ENCODE measurements at regions not wholly inside any gene's neighbourhood (a gene's known extent, or its start where the extent isn't known, plus 50 kb on each side); places are given as distances from the start of the nearest gene placed in this dataset.

GRCh38 chr1:83775977-83776603 lies 222.8 kb downstream of the TTLL7 start:
- intact Hi-C loops (cut with DNase I): no loop called here
- no peak for FAIRE-seq

DNA sequence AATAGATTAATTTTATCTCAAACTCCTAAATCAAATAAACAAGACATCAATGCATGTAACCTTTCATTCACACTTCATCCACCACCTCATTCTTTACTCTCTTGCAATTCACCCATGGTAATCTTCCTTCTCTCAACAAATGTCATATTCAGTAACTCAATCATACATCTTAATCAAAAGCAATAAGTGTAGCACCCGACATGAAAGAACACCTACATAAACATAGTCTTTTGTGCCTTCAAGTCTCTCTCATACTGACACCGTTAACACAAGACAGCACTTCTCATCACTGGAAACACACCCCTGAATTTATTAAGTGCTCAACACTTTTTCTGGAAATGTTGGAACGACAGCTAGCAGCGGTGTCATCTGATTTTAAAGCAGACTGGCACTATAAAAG lies 225.9 kb downstream of the TTLL7 start:
- 77 to 82% methylated on average over 4 of the region's 4 CpGs for WGBS, 2 donors
- Histone ChIP-seq H3K9me3 (no peaks in the 10 kb centered on the region), H3K27me3 (no peaks in the 10 kb centered on the region), H3K4me3 (no peak overlapping the region), H3K27ac (no peak overlapping the region), H3K4me1 (peaks cover 0 to 16% (median 3%) of the 10 kb centered on the region in 3 donors), H3K36me3 (no peaks in the 10 kb centered on the region)
- ATAC-seq (no peak), DNase-seq (no peak), FAIRE-seq (no peak)
- intact Hi-C loops (cut with DNase I): no loop called here
- TF ChIP-seq, protein P1, sequence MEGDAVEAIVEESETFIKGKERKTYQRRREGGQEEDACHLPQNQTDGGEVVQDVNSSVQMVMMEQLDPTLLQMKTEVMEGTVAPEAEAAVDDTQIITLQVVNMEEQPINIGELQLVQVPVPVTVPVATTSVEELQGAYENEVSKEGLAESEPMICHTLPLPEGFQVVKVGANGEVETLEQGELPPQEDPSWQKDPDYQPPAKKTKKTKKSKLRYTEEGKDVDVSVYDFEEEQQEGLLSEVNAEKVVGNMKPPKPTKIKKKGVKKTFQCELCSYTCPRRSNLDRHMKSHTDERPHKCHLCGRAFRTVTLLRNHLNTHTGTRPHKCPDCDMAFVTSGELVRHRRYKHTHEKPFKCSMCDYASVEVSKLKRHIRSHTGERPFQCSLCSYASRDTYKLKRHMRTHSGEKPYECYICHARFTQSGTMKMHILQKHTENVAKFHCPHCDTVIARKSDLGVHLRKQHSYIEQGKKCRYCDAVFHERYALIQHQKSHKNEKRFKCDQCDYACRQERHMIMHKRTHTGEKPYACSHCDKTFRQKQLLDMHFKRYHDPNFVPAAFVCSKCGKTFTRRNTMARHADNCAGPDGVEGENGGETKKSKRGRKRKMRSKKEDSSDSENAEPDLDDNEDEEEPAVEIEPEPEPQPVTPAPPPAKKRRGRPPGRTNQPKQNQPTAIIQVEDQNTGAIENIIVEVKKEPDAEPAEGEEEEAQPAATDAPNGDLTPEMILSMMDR (IDR thresholded peaks at IDR 0.05): no peak

More at GRCh38 chr1:83775977-83776603, 222.8 kb downstream of the TTLL7 start:
- WGBS, 2 donors: 94 to 97% methylated on average over 1 of the region's 1 CpG
- H3K36me3 ChIP-seq: no peaks in the 10 kb centered on the region
- H3K4me3 ChIP-seq: no peak overlapping the region
- H3K4me1 ChIP-seq: no peaks in the 10 kb centered on the region
- H3K27ac ChIP-seq: no peak overlapping the region
- no peak for ATAC-seq
- TF ChIP-seq, protein P1 (IDR thresholded peaks at IDR 0.05): no peak
- no peak for DNase-seq
- no peaks in the 10 kb centered on the region for H3K27me3 ChIP-seq
- no peaks in the 10 kb centered on the region for H3K9me3 ChIP-seq

DNA sequence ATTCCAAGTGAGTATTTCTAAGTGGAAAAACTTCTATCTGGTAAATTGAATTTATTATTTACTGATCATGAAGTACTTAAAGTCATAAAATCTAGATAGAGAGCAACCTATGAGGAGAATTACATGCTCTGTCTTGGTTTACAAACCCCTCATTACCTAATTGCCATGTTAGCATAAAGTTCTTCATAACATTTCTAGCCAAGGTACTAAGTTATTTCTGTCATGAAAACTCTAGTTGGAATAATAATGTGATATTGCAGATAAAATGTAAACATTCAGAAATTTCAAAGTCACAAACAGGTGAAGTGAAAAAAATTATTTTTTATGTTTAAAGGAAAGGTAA lies 228.6 kb downstream of the TTLL7 start:
- no peak overlapping the region for H3K4me3 ChIP-seq
- no peaks in the 10 kb centered on the region for H3K9me3 ChIP-seq
- no peak for DNase-seq
- no peaks in the 10 kb centered on the region for H3K27me3 ChIP-seq
- TF ChIP-seq, protein P1 (IDR thresholded peaks at IDR 0.05): no peak
- no peak for FAIRE-seq
- no peaks in the 10 kb centered on the region for H3K36me3 ChIP-seq
- intact Hi-C loops (cut with DNase I): no loop called here
- H3K4me1 ChIP-seq: peaks cover 6 to 26% (median 14%) of the 10 kb centered on the region in 3 donors
- no peak for ATAC-seq
- no peak overlapping the region for H3K27ac ChIP-seq

DNA sequence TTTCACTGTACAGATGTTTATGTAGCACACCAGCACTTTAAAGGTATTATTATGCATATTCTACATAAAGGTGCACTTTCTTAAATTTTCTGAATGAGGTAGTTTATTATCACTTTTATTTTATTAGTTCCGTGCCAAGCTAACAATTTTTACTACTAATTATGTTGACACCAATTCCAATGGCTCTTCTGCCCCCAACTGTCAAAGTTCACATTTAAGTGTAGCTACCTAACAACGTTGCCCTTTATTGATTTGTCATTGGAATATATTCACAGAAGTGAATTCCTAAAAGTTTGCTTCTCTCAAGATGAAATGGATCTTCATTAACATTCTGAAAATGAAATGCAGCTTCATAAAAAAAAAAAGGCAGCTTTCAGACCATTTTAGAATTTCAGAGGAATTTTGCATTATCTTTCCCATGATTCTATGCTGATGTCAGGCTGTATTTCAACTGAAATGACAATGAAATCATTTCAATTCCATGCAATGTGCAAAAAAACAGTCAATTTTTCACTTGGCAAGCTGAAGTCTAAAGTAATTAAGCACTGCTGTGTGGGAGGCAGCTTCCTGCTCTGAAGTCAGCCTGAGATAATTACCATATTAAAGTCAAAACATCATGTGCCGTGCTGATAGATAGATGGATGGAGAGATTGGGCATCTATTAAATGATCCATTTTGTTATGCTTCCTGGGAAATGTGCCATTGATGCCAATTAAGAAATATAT lies 229.2 kb downstream of the TTLL7 start:
- Histone ChIP-seq H3K27ac (no peak overlapping the region), H3K9me3 (no peaks in the 10 kb centered on the region), H3K27me3 (no peaks in the 10 kb centered on the region), H3K4me1 (peaks cover 6 to 26% (median 19%) of the 10 kb centered on the region in 3 donors), H3K4me3 (no peak overlapping the region), H3K36me3 (no peaks in the 10 kb centered on the region)
- no peak for FAIRE-seq
- intact Hi-C loops (cut with DNase I): no loop called here
- WGBS, 2 donors: 37 to 39% methylated on average over 3 of the region's 3 CpGs
- DNase-seq: no peak
- TF ChIP-seq, protein P1 (IDR thresholded peaks at IDR 0.05): no peak
- ATAC-seq: peak in 1 of 4 donors; percentile 53

DNA sequence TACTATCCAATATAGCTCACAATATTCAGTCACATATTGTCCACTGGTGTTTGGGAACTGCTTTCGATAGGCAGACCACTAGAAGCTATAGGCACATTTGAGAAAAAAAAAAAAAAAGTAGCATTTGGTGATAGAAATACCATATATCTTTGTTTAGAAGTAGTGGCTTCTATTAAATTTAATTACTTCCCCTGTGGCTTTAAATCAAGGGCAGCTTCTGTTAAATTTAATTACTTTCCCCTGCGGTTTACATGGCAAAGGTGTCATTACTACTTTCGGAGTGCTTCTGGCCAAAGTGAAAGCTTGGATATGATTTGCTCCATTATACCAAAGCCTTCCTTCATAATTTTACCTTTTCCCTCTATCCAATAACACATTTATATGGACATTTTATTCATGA lies 229.9 kb downstream of the TTLL7 start:
- intact Hi-C loops (cut with DNase I): no loop called here
- DNase-seq: no peak
- TF ChIP-seq, protein P1 (IDR thresholded peaks at IDR 0.05): no peak

More for the DNA sequence above, 229.9 kb downstream of the TTLL7 start:
- no peaks in the 10 kb centered on the region for H3K27me3 ChIP-seq
- peaks cover 6 to 28% (median 25%) of the 10 kb centered on the region in 3 donors for H3K4me1 ChIP-seq
- FAIRE-seq (no peak), ATAC-seq (no peak)
- no peak overlapping the region for H3K27ac ChIP-seq
- no peak overlapping the region for H3K4me3 ChIP-seq
- no peaks in the 10 kb centered on the region for H3K9me3 ChIP-seq
- 71 to 87% methylated on average over 3 of the region's 3 CpGs for WGBS, 2 donors
- H3K36me3 ChIP-seq: no peaks in the 10 kb centered on the region

All from pancreas (tissue), 10 donors.